H9 (cell line): ENCODE measurements at regions not wholly inside any gene's neighbourhood (a gene's known extent, or its start where the extent isn't known, plus 50 kb on each side); places are given as distances from the start of the nearest gene placed in this dataset.

Experiments
- DNase-seq: peaks from one replicate; pipeline ENCODE4 v3.0.0-alpha.2; 2017
- H2AFZ ChIP-seq: one replicate; pipeline ENCODE4 v1.6.1; 2013; ENCODE audit warnings: mild to moderate bottlenecking, low read length, control low read depth, moderate library complexity
- H2AK5ac ChIP-seq: 2 replicates; pipeline ENCODE4 v1.6.1; 2013; ENCODE audit warnings: low read length, control low read depth, mixed read lengths; ENCODE audit not compliant: insufficient read length
- H2BK120ac ChIP-seq: one replicate; pipeline ENCODE4 v1.6.1; 2013; ENCODE audit warnings: low read depth, mild to moderate bottlenecking, low read length, control low read depth, inconsistent platforms; ENCODE audit not compliant: poor library complexity, severe bottlenecking
- H2BK12ac ChIP-seq: 2 replicates; pipeline ENCODE4 v1.6.1; 2013; ENCODE audit warnings: low read length, control low read depth, mixed read lengths, low read depth; ENCODE audit not compliant: insufficient read length
- H2BK15ac ChIP-seq: 2 replicates; pipeline ENCODE4 v1.6.1; 2013; ENCODE audit warnings: low read depth, low read length, control low read depth
- H2BK20ac ChIP-seq: one replicate; pipeline ENCODE4 v1.6.1; 2013; ENCODE audit warnings: low read depth, mild to moderate bottlenecking, low read length, control low read depth, inconsistent platforms; ENCODE audit not compliant: poor library complexity, severe bottlenecking
- H2BK5ac ChIP-seq: 2 replicates; pipeline ENCODE4 v1.6.1; 2013; ENCODE audit warnings: low read length, control low read depth, mixed read lengths; ENCODE audit not compliant: insufficient read length
- H3K14ac ChIP-seq: 2 replicates; pipeline ENCODE4 v1.6.1; 2013; ENCODE audit warnings: low read length, control low read depth; ENCODE audit not compliant: insufficient read depth
- H3K18ac ChIP-seq: 2 replicates; pipeline ENCODE4 v1.6.1; 2013; ENCODE audit warnings: low read depth, mild to moderate bottlenecking, mixed read lengths, low read length, control low read depth; ENCODE audit not compliant: insufficient read length
- H3K23ac ChIP-seq: 2 replicates; pipeline ENCODE4 v1.6.1; 2013; ENCODE audit warnings: low read length, control low read depth, mixed read lengths, low read depth; ENCODE audit not compliant: insufficient read length
- H3K23me2 ChIP-seq: 2 replicates; pipeline ENCODE4 v1.6.1; 2013; ENCODE audit warnings: low read depth, mild to moderate bottlenecking, mixed read lengths, low read length, control low read depth; ENCODE audit not compliant: insufficient read length, poor library complexity, severe bottlenecking
- H3K27ac ChIP-seq: 2 replicates; pipeline ENCODE4 v1.5.1; 2013; ENCODE audit warnings: low read length, control low read depth, mixed read lengths, low read depth; ENCODE audit not compliant: insufficient read length
- H3K27me3 ChIP-seq: 2 replicates; pipeline ENCODE4 v1.6.1; 2013; ENCODE audit warnings: low read length, control low read depth, inconsistent platforms; ENCODE audit not compliant: insufficient read depth
- H3K4ac ChIP-seq: 2 replicates; pipeline ENCODE4 v1.6.1; 2013; ENCODE audit warnings: low read depth, mild to moderate bottlenecking, control low read depth, inconsistent platforms, low read length, moderate library complexity
- H3K4me1 ChIP-seq: 2 replicates; pipeline ENCODE4 v1.6.1; 2013; ENCODE audit warnings: low read length, control low read depth, inconsistent platforms; ENCODE audit not compliant: insufficient read depth
- H3K4me2 ChIP-seq: 2 replicates; pipeline ENCODE4 v1.6.1; 2013; ENCODE audit warnings: low read length, control low read depth, mixed read lengths; ENCODE audit not compliant: insufficient read length, insufficient read depth
- H3K56ac ChIP-seq: 2 replicates; pipeline ENCODE4 v1.6.1; 2013; ENCODE audit warnings: low read depth, mild to moderate bottlenecking, mixed read lengths, low read length, control low read depth; ENCODE audit not compliant: insufficient read length
- H3K79me1 ChIP-seq: 2 replicates; pipeline ENCODE4 v1.6.1; 2013; ENCODE audit warnings: low read depth, mild to moderate bottlenecking, moderate library complexity, low read length, control low read depth, inconsistent platforms; ENCODE audit not compliant: insufficient read depth, poor library complexity, severe bottlenecking
- H3K79me2 ChIP-seq: 2 replicates; pipeline ENCODE4 v1.6.1; 2013; ENCODE audit warnings: low read length, control low read depth, inconsistent platforms; ENCODE audit not compliant: insufficient read depth
- H3K9ac ChIP-seq: 2 replicates; pipeline ENCODE4 v1.6.1; 2013; ENCODE audit warnings: low read length, control low read depth, mixed read lengths; ENCODE audit not compliant: insufficient read length; ENCODE audit errors: extremely low read depth
- H3K9me3 ChIP-seq: one replicate; pipeline ENCODE4 v1.6.1; 2013; ENCODE audit warnings: low read depth, low read length, inconsistent platforms; ENCODE audit not compliant: control insufficient read depth
- H3T11ph ChIP-seq: one replicate; pipeline ENCODE4 v1.6.1; 2013; ENCODE audit warnings: mild to moderate bottlenecking, low read length, control low read depth, inconsistent platforms
- H4K20me1 ChIP-seq: one replicate; pipeline ENCODE4 v1.6.1; 2013; ENCODE audit not compliant: control insufficient read depth, insufficient read length, insufficient read depth
- H4K5ac ChIP-seq: 2 replicates; pipeline ENCODE4 v1.6.1; 2013; ENCODE audit warnings: low read depth, mild to moderate bottlenecking, mixed read lengths, low read length, control low read depth; ENCODE audit not compliant: insufficient read length
- H4K8ac ChIP-seq: replicated peaks from 2 replicates; pipeline ENCODE4 v1.6.1; 2013; ENCODE audit warnings: low read length, control low read depth, mixed read lengths, low read depth; ENCODE audit not compliant: insufficient read length
- H4K91ac ChIP-seq: 2 replicates; pipeline ENCODE4 v1.6.1; 2013; ENCODE audit warnings: low read depth, mild to moderate bottlenecking, moderate library complexity, mixed read lengths, low read length, control low read depth; ENCODE audit not compliant: insufficient read length
- H3K27ac Mint-ChIP-seq, 3 experiments: 2 replicates in 2 of 3; 3 replicates in 1 of 3; pipeline ENCODE4 v1.8.0; 2020 to 2021; ENCODE audit warnings: mixed read lengths in 3 of 3, mild to moderate bottlenecking in 1 of 3, moderate library complexity in 1 of 3
- H3K27me3 Mint-ChIP-seq: 2 replicates; pipeline ENCODE4 v1.8.0; 2021; ENCODE audit warnings: low read depth, mild to moderate bottlenecking, moderate library complexity, mixed read lengths
- H3K36me3 Mint-ChIP-seq, 3 experiments: 2 replicates in 2 of 3; 3 replicates in 1 of 3; pipeline ENCODE4 v1.8.0; 2020 to 2021; ENCODE audit warnings: low read depth in 3 of 3, mixed read lengths in 3 of 3; ENCODE audit not compliant: insufficient read depth in 1 of 3
- H3K4me1 Mint-ChIP-seq, 2 experiments: 2 replicates each; pipeline ENCODE4 v1.8.0; 2020; ENCODE audit warnings: mixed read lengths in 2 of 2
- H3K4me3 Mint-ChIP-seq, 2 experiments: 2 replicates in 1 of 2; 3 replicates in 1 of 2; pipeline ENCODE4 v1.8.0; 2020 to 2021; ENCODE audit warnings: mild to moderate bottlenecking in 2 of 2, mixed read lengths in 2 of 2, moderate library complexity in 1 of 2
- H3K9me3 Mint-ChIP-seq, 2 experiments: 2 replicates in 1 of 2; 3 replicates in 1 of 2; pipeline ENCODE4 v1.8.0; 2020; ENCODE audit warnings: mild to moderate bottlenecking in 2 of 2, mixed read lengths in 2 of 2, moderate library complexity in 1 of 2
- CTCF ChIP-seq: fragments of 200-600 bp; sonication (generic); conservative IDR thresholded peaks from 3 replicates; pipeline ENCODE4 v1.8.0; 2021; ENCODE audit warnings: antibody characterized with exemption, mild to moderate bottlenecking
- WGBS: extraction: QIAGEN DNeasy Blood & Tissue Kit; methylation state at CpG from one replicate; pipeline ENCODE4 v1.1.7; 2013; ENCODE audit warnings: missing lambda C conversion rate, low lambda C conversion rate, mixed read lengths; ENCODE audit not compliant: insufficient read length; ENCODE audit errors: extremely low coverage; 5-methylcytosine and 5-hydroxymethylcytosine counted together

- no peaks in the 10 kb centered on the region; a peak in 1 of 7 replicates for H3K36me3 Mint-ChIP-seq
- DNase-seq: no peak
- H3K18ac ChIP-seq: no peak overlapping the region
- no peaks in the 10 kb centered on the region for H3K9me3 ChIP-seq
- H3K79me1 ChIP-seq: no peaks in the 10 kb centered on the region
- H3K23me2 ChIP-seq: no peaks in the 10 kb centered on the region
- H2BK120ac ChIP-seq: no peak overlapping the region
- H3K23ac ChIP-seq: no peak overlapping the region
- H3K4ac ChIP-seq: no peak overlapping the region
- no peak overlapping the region for H2BK20ac ChIP-seq
- no peak for TF ChIP-seq CTCF
- H2AK5ac ChIP-seq: no peak overlapping the region
- H4K8ac ChIP-seq: no peak overlapping the region
- H4K91ac ChIP-seq: no peak overlapping the region
- H3K4me1 ChIP-seq: peaks cover 7% of the 10 kb centered on the region
- no peak overlapping the region for H3K14ac ChIP-seq
- H3K4me3 Mint-ChIP-seq: no peak overlapping the region
- no peak overlapping the region for H3K4me2 ChIP-seq
- H3K9ac ChIP-seq: no peak overlapping the region
- no peak overlapping the region for H2BK12ac ChIP-seq
- no peak overlapping the region for H2BK15ac ChIP-seq
- peaks cover 6% of the 10 kb centered on the region for H3K27me3 Mint-ChIP-seq
- WGBS: no CpG with 5 or more reads among the region's 8 CpGs
- no peak overlapping the region for H3K27ac Mint-ChIP-seq
- H3K27me3 ChIP-seq: no peaks in the 10 kb centered on the region
- no peak overlapping the region for H2BK5ac ChIP-seq
- H4K20me1 ChIP-seq: no peaks in the 10 kb centered on the region
- H3K9me3 Mint-ChIP-seq: no peaks in the 10 kb centered on the region; a peak in 1 of 5 replicates
- H2AFZ ChIP-seq: no peak overlapping the region
- H3K79me2 ChIP-seq: no peaks in the 10 kb centered on the region
- peaks cover 33 to 34% of the 10 kb centered on the region in 2 experiments for H3K4me1 Mint-ChIP-seq
- H3K27ac ChIP-seq: no peak overlapping the region
- no peak overlapping the region for H3K56ac ChIP-seq
- H4K5ac ChIP-seq: no peak overlapping the region
- H3T11ph ChIP-seq: no peak overlapping the region
Measured at GRCh38 chr16:79303959-79304387, 296.6 kb downstream of the MAF start.
